ENCODE measurements at regions not wholly inside any gene's neighbourhood (a gene's known extent, or its start where the extent isn't known, plus 50 kb on each side); places are given as distances from the start of the nearest gene placed in this dataset.
"Not testable (repeated sequence)": the region's sequence is repeated elsewhere in the genome, so short reads cannot be mapped to it uniquely, and the experiment has no call there.

DNA sequence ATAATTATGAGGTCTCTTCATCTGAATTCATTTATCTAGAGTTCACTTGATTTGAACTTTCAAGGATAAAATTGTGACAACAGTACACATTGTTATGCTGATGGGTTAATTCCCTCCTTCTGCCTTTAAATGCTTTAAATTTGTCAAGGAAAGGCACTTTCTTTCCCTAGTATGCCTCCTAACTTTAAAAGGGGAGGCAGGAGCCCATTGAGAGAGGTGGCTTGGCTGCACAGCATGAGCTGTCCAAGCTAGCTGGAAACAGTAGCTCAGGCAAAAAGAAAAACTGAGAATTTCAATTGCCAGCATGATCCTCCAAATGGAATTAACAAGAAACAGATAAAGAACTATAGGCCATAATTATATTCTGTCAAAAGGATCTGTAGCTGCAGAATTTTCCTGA is 243.3 kb upstream of the GRIK2 start:
- Mint-ChIP-seq H3K27me3 (no peaks in the 10 kb centered on the region), H3K4me1 (no peaks in the 10 kb centered on the region), H3K4me3 (no peak overlapping the region), H3K36me3 (ENCODE audit: low read depth) (no peaks in the 10 kb centered on the region), H3K27ac (no peak overlapping the region)
- H3K9me3 ChIP-seq (ENCODE audit: control insufficient read depth, low read length, poor library complexity, severe bottlenecking): no peaks in the 10 kb centered on the region
- no peak for ATAC-seq
- no peak for DNase-seq

- H3K27me3 Mint-ChIP-seq; H3K9me3 ChIP-seq (ENCODE audit: control insufficient read depth, low read length, poor library complexity, severe bottlenecking); DNase-seq; H3K27ac Mint-ChIP-seq; H3K4me1 Mint-ChIP-seq; ATAC-seq; H3K4me3 Mint-ChIP-seq; H3K36me3 Mint-ChIP-seq (ENCODE audit: low read depth): not testable (repeated sequence)
Observed at GRCh38 chr6:101157638-101158037, 235.9 kb upstream of the GRIK2 start.

DNA sequence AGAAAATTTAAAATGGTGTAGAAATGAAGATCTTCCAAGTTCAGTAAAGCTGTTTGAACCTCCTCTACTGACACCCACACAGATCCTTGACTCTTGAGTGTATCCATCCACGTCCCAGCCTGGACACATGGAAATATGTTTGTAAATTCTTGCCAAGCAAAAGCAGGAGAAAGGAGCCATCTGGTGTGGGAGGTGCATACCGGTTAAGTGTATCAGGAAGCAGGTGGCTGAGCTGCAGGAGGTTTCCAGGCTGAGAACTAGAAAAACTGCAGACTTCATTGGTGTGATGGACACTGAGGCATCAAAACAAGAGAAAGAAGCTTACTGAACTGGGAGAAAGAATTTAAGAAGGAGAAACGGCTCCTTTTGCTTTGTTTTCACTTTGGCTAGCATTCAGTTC is 229.9 kb upstream of the GRIK2 start:
- Mint-ChIP-seq H3K27me3 (no peaks in the 10 kb centered on the region), H3K4me3 (no peak overlapping the region), H3K4me1 (no peaks in the 10 kb centered on the region), H3K36me3 (ENCODE audit: low read depth) (no peaks in the 10 kb centered on the region), H3K27ac (no peak overlapping the region)
- DNase-seq (no peak), ATAC-seq (no peak)
- H3K9me3 ChIP-seq (ENCODE audit: control insufficient read depth, low read length, poor library complexity, severe bottlenecking): no peaks in the 10 kb centered on the region

GRCh38 chr6:101167638-101168037 is 225.9 kb upstream of the GRIK2 start:
- no peak for ATAC-seq
- Mint-ChIP-seq H3K27me3 (no peaks in the 10 kb centered on the region), H3K36me3 (ENCODE audit: low read depth) (no peaks in the 10 kb centered on the region), H3K4me1 (no peaks in the 10 kb centered on the region), H3K27ac (no peak overlapping the region), H3K4me3 (no peak overlapping the region)
- no peak for DNase-seq
- H3K9me3 ChIP-seq (ENCODE audit: control insufficient read depth, low read length, poor library complexity, severe bottlenecking): no peaks in the 10 kb centered on the region

DNA sequence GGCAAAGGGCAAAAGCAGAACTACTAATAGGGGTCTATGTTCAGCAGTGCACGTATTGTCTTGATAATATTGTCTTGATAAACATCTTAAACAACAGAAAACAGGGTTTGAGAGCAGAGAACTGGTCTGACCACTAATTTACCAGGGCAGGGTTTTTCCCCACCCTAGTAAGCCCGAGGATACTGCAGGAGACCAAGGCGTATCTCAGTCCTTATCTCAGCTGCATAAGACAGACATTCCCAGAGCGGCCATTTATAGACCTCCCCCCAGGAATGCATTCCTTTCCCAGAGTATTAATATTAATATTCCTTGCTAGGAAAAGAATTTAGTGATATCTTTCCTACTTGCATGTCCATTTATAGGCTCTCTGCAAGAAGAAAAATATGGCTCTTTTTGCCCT is 222.5 kb upstream of the GRIK2 start:
- not testable (repeated sequence) for H3K4me1 Mint-ChIP-seq; H3K9me3 ChIP-seq (ENCODE audit: control insufficient read depth, low read length, poor library complexity, severe bottlenecking); H3K27ac Mint-ChIP-seq; H3K27me3 Mint-ChIP-seq; H3K4me3 Mint-ChIP-seq; H3K36me3 Mint-ChIP-seq (ENCODE audit: low read depth); ATAC-seq; DNase-seq

- no peaks in the 10 kb centered on the region for H3K36me3 Mint-ChIP-seq (ENCODE audit: low read depth)
- H3K4me1 Mint-ChIP-seq: no peaks in the 10 kb centered on the region
- DNase-seq: no peak
- no peak overlapping the region for H3K27ac Mint-ChIP-seq
- no peaks in the 10 kb centered on the region for H3K9me3 ChIP-seq (ENCODE audit: control insufficient read depth, low read length, poor library complexity, severe bottlenecking)
- no peaks in the 10 kb centered on the region for H3K27me3 Mint-ChIP-seq
- no peak overlapping the region for H3K4me3 Mint-ChIP-seq
- no peak for ATAC-seq
Observed at GRCh38 chr6:101178748-101179147, 214.8 kb upstream of the GRIK2 start.

DNA sequence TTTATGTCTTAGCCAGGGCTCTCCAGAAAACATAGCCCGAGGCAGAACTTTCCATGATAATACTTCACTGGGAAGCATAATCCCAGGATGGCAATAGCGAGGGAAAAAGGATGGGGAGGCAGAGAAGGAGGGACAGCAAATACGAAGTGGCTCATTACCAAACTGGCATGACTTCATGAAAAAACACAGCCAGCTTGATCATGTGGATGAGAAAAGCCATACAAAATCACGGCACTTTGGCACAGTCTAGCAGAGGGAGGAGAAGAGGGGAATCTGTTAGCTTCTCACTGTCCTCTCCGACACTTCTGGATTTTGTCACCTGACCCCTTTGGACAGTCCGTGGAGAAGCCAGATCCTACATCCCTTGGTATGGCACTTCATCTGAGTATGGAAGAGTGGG is 212.5 kb upstream of the GRIK2 start:
- H3K36me3 Mint-ChIP-seq (ENCODE audit: low read depth): no peaks in the 10 kb centered on the region
- no peaks in the 10 kb centered on the region for H3K4me1 Mint-ChIP-seq
- H3K27me3 Mint-ChIP-seq: no peaks in the 10 kb centered on the region
- no peak overlapping the region for H3K27ac Mint-ChIP-seq
- H3K9me3 ChIP-seq (ENCODE audit: control insufficient read depth, low read length, poor library complexity, severe bottlenecking): no peaks in the 10 kb centered on the region
- no peak overlapping the region for H3K4me3 Mint-ChIP-seq
- DNase-seq (no peak), ATAC-seq (no peak)

DNA sequence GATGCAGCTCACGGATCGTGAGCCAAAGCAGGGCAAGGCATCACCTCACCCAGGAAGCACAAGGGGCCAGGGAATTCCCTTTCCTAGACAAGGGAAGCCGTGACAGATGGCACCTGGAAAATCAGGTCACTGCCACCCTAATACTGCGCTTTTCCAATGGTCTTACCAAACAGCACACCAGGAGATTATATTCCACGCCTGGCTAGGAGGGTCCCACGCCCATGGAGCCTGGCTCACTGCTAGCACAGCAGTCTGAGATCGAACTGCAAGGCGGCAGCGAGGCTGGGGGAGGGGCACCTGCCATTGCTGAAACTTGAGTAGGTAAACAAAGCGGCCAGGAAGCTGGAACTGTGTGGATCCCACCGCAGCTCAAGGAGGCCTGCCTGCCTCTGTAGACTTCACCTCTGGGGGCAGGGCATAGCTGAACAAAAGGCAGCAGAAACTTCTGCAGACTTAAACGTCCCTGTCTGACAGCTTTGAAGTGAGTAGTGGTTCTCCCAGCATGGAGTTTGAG is 205.2 kb upstream of the GRIK2 start:
- H3K9me3 ChIP-seq (ENCODE audit: control insufficient read depth, low read length, poor library complexity, severe bottlenecking); H3K36me3 Mint-ChIP-seq (ENCODE audit: low read depth); H3K4me3 Mint-ChIP-seq; H3K27ac Mint-ChIP-seq; H3K4me1 Mint-ChIP-seq; H3K27me3 Mint-ChIP-seq; ATAC-seq; DNase-seq: not testable (repeated sequence)

DNA sequence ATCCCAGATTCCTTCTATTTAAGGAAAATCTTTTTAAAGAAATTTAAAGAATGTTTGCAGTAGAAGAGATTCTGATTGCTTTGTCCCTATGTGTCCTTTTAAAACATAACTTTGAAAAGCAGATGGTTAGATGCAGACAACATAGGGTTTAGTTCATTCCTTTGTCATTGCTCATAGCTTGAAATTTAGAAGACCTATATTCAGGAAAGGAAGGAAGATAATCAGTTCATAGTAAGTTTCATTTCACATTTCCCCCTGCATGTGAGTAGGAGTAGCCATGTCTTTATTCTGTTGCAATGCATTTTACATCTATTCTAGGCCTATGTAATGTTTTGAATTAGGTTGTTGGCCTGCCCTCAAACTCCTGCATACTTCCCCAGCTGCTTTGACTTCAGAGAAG is 197.9 kb upstream of the GRIK2 start:
- H3K27me3 Mint-ChIP-seq: no peaks in the 10 kb centered on the region
- no peaks in the 10 kb centered on the region for H3K4me1 Mint-ChIP-seq
- ATAC-seq: no peak
- no peak for DNase-seq
- H3K9me3 ChIP-seq (ENCODE audit: control insufficient read depth, low read length, poor library complexity, severe bottlenecking): no peaks in the 10 kb centered on the region
- no peaks in the 10 kb centered on the region for H3K36me3 Mint-ChIP-seq (ENCODE audit: low read depth)
- H3K4me3 Mint-ChIP-seq: no peak overlapping the region
- no peak overlapping the region for H3K27ac Mint-ChIP-seq

- H3K27me3 Mint-ChIP-seq: no peaks in the 10 kb centered on the region
- no peak overlapping the region for H3K4me3 Mint-ChIP-seq
- no peak overlapping the region for H3K27ac Mint-ChIP-seq
- H3K9me3 ChIP-seq (ENCODE audit: control insufficient read depth, low read length, poor library complexity, severe bottlenecking): no peaks in the 10 kb centered on the region
- no peak for ATAC-seq
- no peak for DNase-seq
- H3K4me1 Mint-ChIP-seq: no peaks in the 10 kb centered on the region
- H3K36me3 Mint-ChIP-seq (ENCODE audit: low read depth): no peaks in the 10 kb centered on the region
Observed at GRCh38 chr6:101199441-101199840, 194.1 kb upstream of the GRIK2 start.

DNA sequence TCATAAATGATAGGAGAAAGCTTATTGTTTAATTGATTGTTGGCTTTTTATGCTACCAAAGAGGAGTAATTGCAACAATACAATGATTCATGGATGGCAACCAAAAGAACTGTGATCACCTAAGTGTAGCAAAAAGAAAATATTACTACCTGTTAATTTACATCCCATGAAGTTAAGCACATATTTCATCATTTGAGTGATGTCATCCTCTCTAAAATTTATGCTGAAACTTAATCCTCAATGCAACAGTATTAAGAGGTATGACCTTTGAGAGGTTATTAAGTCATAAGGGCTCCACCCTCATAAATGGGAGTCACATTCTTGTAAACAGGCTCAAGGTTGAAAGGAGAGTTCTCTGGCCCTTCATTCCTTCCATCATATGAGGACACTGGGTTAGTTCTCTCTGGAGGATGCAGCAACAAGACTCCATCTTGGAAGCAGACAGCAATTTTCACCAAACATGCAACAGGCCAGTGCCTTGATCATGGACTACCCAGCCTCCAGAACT is 190.6 kb upstream of the GRIK2 start:
- H3K27me3 Mint-ChIP-seq: no peaks in the 10 kb centered on the region
- H3K4me1 Mint-ChIP-seq: no peaks in the 10 kb centered on the region
- ATAC-seq: no peak
- H3K9me3 ChIP-seq (ENCODE audit: control insufficient read depth, low read length, poor library complexity, severe bottlenecking): no peaks in the 10 kb centered on the region
- H3K4me3 Mint-ChIP-seq: no peak overlapping the region
- no peak for DNase-seq
- no peaks in the 10 kb centered on the region for H3K36me3 Mint-ChIP-seq (ENCODE audit: low read depth)
- H3K27ac Mint-ChIP-seq: no peak overlapping the region

DNA sequence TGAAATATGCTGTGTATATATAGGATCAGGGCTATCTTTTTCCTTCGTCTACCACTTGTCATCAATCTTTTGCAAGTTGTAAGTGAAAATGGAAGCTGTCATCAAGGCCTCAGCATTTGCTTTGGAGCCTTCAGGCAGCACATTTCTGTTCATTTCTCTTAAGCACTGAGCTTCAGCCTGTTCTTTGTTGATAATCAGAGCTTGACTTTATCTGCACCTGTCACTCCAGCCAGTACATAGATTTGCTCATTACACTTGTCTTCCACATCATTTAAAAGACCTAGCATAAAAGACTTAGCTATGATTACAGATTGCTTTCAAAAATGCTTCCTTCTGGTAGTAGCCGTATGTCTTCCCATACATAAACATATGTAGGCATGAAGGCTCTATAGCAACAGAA is 189.8 kb upstream of the GRIK2 start:
- H3K27ac Mint-ChIP-seq: no peak overlapping the region
- no peaks in the 10 kb centered on the region for H3K36me3 Mint-ChIP-seq (ENCODE audit: low read depth)
- H3K9me3 ChIP-seq (ENCODE audit: control insufficient read depth, low read length, poor library complexity, severe bottlenecking): no peaks in the 10 kb centered on the region
- H3K27me3 Mint-ChIP-seq: no peaks in the 10 kb centered on the region
- DNase-seq: no peak
- no peak for ATAC-seq
- H3K4me3 Mint-ChIP-seq: no peak overlapping the region
- no peaks in the 10 kb centered on the region for H3K4me1 Mint-ChIP-seq

- DNase-seq: no peak
- Mint-ChIP-seq H3K36me3 (ENCODE audit: low read depth) (no peaks in the 10 kb centered on the region), H3K27ac (no peak overlapping the region)
Observed at GRCh38 chr6:101208152-101208551, 185.4 kb upstream of the GRIK2 start.

DNA sequence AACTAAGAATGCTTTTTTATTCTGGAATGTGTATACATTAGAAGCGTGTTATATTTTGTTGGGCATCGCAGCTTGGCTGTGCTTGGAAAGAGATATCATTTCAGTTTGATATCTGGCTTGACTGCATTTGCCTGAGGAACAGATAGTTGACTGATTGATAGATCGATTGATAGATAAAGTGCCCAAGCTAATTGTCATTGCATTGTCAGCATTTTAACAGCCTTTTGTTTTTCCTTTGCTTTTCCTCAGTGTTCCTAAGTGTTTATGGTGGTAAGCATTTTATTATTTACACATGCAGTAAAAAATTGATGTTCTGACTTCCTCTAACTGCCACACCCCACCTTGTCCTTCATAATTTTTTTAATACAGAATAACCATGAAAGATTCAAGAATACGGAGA is 180.9 kb upstream of the GRIK2 start:
- H3K4me1 Mint-ChIP-seq: no peaks in the 10 kb centered on the region
- no peak for ATAC-seq
- H3K9me3 ChIP-seq (ENCODE audit: control insufficient read depth, low read length, poor library complexity, severe bottlenecking): no peaks in the 10 kb centered on the region
- no peak for DNase-seq
- H3K27me3 Mint-ChIP-seq: no peaks in the 10 kb centered on the region
- H3K36me3 Mint-ChIP-seq (ENCODE audit: low read depth): no peaks in the 10 kb centered on the region
- no peak overlapping the region for H3K4me3 Mint-ChIP-seq
- H3K27ac Mint-ChIP-seq: no peak overlapping the region

More at GRCh38 chr6:101208152-101208551, 185.4 kb upstream of the GRIK2 start:
- H3K4me3 Mint-ChIP-seq: no peak overlapping the region
- ATAC-seq: no peak
- H3K9me3 ChIP-seq (ENCODE audit: control insufficient read depth, low read length, poor library complexity, severe bottlenecking): no peaks in the 10 kb centered on the region
- H3K4me1 Mint-ChIP-seq: no peaks in the 10 kb centered on the region
- no peaks in the 10 kb centered on the region for H3K27me3 Mint-ChIP-seq
